Spleen (tissue), 11 donors: ENCODE measurements at regions not wholly inside any gene's neighbourhood (a gene's known extent, or its start where the extent isn't known, plus 50 kb on each side); places are given as distances from the start of the nearest gene placed in this dataset.

ENCODE experiments used
- DNase-seq: peaks from one replicate; pipeline ENCODE4 v3.0.0-alpha.2; 2020
- H3K27ac ChIP-seq, 8 donors: fragments of 200-600 bp; sonication (generic) in 7 of 8; 1 replicate in 4 of 8; 2 replicates in 4 of 8; pipeline versions ENCODE4 v1.5.0 to v1.8.0; 2016 to 2021; ENCODE audit warnings: inconsistent platforms in 4 of 8, mild to moderate bottlenecking in 4 of 8, moderate library complexity in 1 of 8
- H3K27me3 ChIP-seq, 7 donors: fragments of 200-600 bp; sonication (generic) in 6 of 7; replicated peaks in 1 of 7; 1 replicate in 4 of 7; 2 replicates in 3 of 7; pipeline versions ENCODE4 v1.5.0 to v1.8.0; 2016 to 2021; ENCODE audit warnings: inconsistent platforms in 3 of 7, mild to moderate bottlenecking in 1 of 7
- H3K36me3 ChIP-seq, 6 donors: fragments of 200-600 bp; sonication (generic) in 5 of 6; 1 replicate in 4 of 6; 2 replicates in 2 of 6; pipeline versions ENCODE4 v1.5.0 to v1.8.0; 2016 to 2021; ENCODE audit warnings: inconsistent platforms in 2 of 6
- H3K4me1 ChIP-seq, 6 donors: fragments of 200-600 bp; sonication (generic) in 5 of 6; 1 replicate in 3 of 6; 2 replicates in 3 of 6; pipeline versions ENCODE4 v1.5.0 to v1.8.0; 2016 to 2021; ENCODE audit warnings: inconsistent platforms in 3 of 6
- H3K4me3 ChIP-seq, 8 donors: fragments of 200-600 bp; sonication (generic) in 7 of 8; 1 replicate in 4 of 8; 2 replicates in 4 of 8; pipeline versions ENCODE4 v1.5.0 to v1.8.0; 2016 to 2021; ENCODE audit warnings: inconsistent platforms in 4 of 8, mild to moderate bottlenecking in 4 of 8, moderate library complexity in 2 of 8
- H3K9me3 ChIP-seq, 8 donors: fragments of 200-600 bp; sonication (generic) in 7 of 8; 1 replicate in 4 of 8; 2 replicates in 4 of 8; pipeline versions ENCODE4 v1.5.0 to v1.8.0; 2016 to 2021; ENCODE audit warnings: inconsistent platforms in 4 of 8
- CTCF ChIP-seq, 11 experiments: fragments of 200-600 bp in 7 of 11; fragments of 450-650 bp in 4 of 11; sonication (generic) in 4 of 11; IDR thresholded peaks in 8 of 11; conservative IDR thresholded peaks in 3 of 11; 1 replicate in 7 of 11; 2 replicates in 4 of 11; pipeline versions ENCODE4 v1.4.0 to v1.8.0; 2016 to 2021; ENCODE audit warnings: antibody characterized with exemption in 11 of 11, inconsistent platforms in 4 of 11, mild to moderate bottlenecking in 1 of 11
- POLR2A ChIP-seq, 3 donors: fragments of 450-650 bp; IDR thresholded peaks; one replicate each; pipeline ENCODE4 v1.5.1; 2017; ENCODE audit warnings: antibody characterized with exemption in 3 of 3, mild to moderate bottlenecking in 1 of 3
- POLR2AphosphoS5 ChIP-seq, 3 donors: sonication (generic); formaldehyde crosslinking; IDR thresholded peaks; one replicate each; pipeline ENCODE4 v1.5.1; 2017; ENCODE audit warnings: antibody characterized with exemption in 3 of 3
- WGBS, 5 donors: extraction: QIAGEN DNeasy Blood & Tissue Kit in 3 of 5; methylation state at CpG; one replicate each; pipeline versions ENCODE4 v1.1.5 to v1.1.7; 2013 to 2018; 5-methylcytosine and 5-hydroxymethylcytosine counted together
- intact Hi-C: fragments of 100-400 bp; cut with DNase I; formaldehyde crosslinking; loops from one replicate; pipeline ENCODE4 v1.15.0; 2023; ENCODE audit warnings: low total_unique reads
- donor health status: healthy with polysubstance abuse.
- donor health status: DM: no; HTN: no; CAD: no; lungs with moderate emphysema.
- donor health status: DM: no; HTN: no; CAD: no.
- donor health status: Bipolar disorder and iron deficiency.
- donor health status: healthy.
- donor health status: DM: no; HTN: no; CAD: no.
- donor health status: DM: yes; HTN: yes; CAD: no.

GRCh38 chr3:104397713-104398112 is 969.0 kb upstream of the ALCAM start:
- Histone ChIP-seq H3K27ac (no peak overlapping the region), H3K4me3 (no peak overlapping the region), H3K36me3 (no peaks in the 10 kb centered on the region), H3K27me3 (no peaks in the 10 kb centered on the region), H3K9me3 (peaks cover 0 to 24% (median 0%) of the 10 kb centered on the region in 8 donors), H3K4me1 (no peaks in the 10 kb centered on the region)
- intact Hi-C loops = no loop called here
- TF ChIP-seq CTCF (IDR thresholded peaks at IDR 0.05 in 8 of 11, conservative IDR thresholded peaks at IDR 0.05 in 3 of 11) (no peak), POLR2AphosphoS5 (IDR thresholded peaks at IDR 0.05) (no peak), POLR2A (IDR thresholded peaks at IDR 0.05) (no peak)
- no peak for DNase-seq
- WGBS, 5 donors = 60 to 76% (median 69%) methylated on average over 1 of the region's 1 CpG

- H3K9me3 ChIP-seq = peaks cover 0 to 24% (median 0%) of the 10 kb centered on the region in 8 donors
- no peaks in the 10 kb centered on the region for H3K27me3 ChIP-seq
- DNase-seq = no peak
- no peaks in the 10 kb centered on the region for H3K4me1 ChIP-seq
- intact Hi-C loops = no loop called here
- H3K4me3 ChIP-seq = no peak overlapping the region
- H3K36me3 ChIP-seq = no peaks in the 10 kb centered on the region
- WGBS, 5 donors = 87 to 94% (median 90%) methylated on average over 2 of the region's 2 CpGs
- no peak for TF ChIP-seq CTCF (IDR thresholded peaks at IDR 0.05 in 8 of 11, conservative IDR thresholded peaks at IDR 0.05 in 3 of 11)
- no peak for TF ChIP-seq POLR2AphosphoS5 (IDR thresholded peaks at IDR 0.05)
- TF ChIP-seq POLR2A (IDR thresholded peaks at IDR 0.05) = no peak
- H3K27ac ChIP-seq = no peak overlapping the region
Observed at GRCh38 chr3:104402902-104403301, 963.8 kb upstream of the ALCAM start.

GRCh38 chr3:104411757-104412156 is 955.0 kb upstream of the ALCAM start:
- WGBS, 5 donors = 60 to 83% (median 66%) methylated on average over 4 of the region's 4 CpGs
- H3K27ac ChIP-seq = no peak overlapping the region
- H3K36me3 ChIP-seq = no peaks in the 10 kb centered on the region
- intact Hi-C loops = no loop called here
- DNase-seq = no peak
- TF ChIP-seq POLR2A (IDR thresholded peaks at IDR 0.05) (no peak), POLR2AphosphoS5 (IDR thresholded peaks at IDR 0.05) (no peak), CTCF (IDR thresholded peaks at IDR 0.05 in 8 of 11, conservative IDR thresholded peaks at IDR 0.05 in 3 of 11) (no peak)
- no peak overlapping the region for H3K4me3 ChIP-seq
- no peaks in the 10 kb centered on the region for H3K9me3 ChIP-seq
- H3K4me1 ChIP-seq = no peaks in the 10 kb centered on the region
- H3K27me3 ChIP-seq = no peaks in the 10 kb centered on the region

- Histone ChIP-seq H3K4me1 (no peaks in the 10 kb centered on the region), H3K9me3 (no peaks in the 10 kb centered on the region), H3K36me3 (no peaks in the 10 kb centered on the region), H3K27me3 (no peaks in the 10 kb centered on the region), H3K4me3 (no peak overlapping the region), H3K27ac (no peak overlapping the region)
- intact Hi-C loops = no loop called here
- DNase-seq = no peak
- TF ChIP-seq POLR2A (IDR thresholded peaks at IDR 0.05) (no peak), CTCF (IDR thresholded peaks at IDR 0.05 in 8 of 11, conservative IDR thresholded peaks at IDR 0.05 in 3 of 11) (no peak), POLR2AphosphoS5 (IDR thresholded peaks at IDR 0.05) (no peak)
- WGBS, 5 donors = 79 to 94% (median 87%) methylated on average over 9 of the region's 9 CpGs
Observed at GRCh38 chr3:104412608-104413580, 953.8 kb upstream of the ALCAM start.
